Muscle layer of colon (tissue), 2 donors: ENCODE measurements at regions not wholly inside any gene's neighbourhood (a gene's known extent, or its start where the extent isn't known, plus 50 kb on each side); places are given as distances from the start of the nearest gene placed in this dataset.
"Not testable (repeated sequence)": the region's sequence is repeated elsewhere in the genome, so short reads cannot be mapped to it uniquely, and the experiment has no call there.

Experiments
- H3K27ac ChIP-seq: one replicate; pipeline ENCODE4 v1.7.0; 2013; ENCODE audit warnings: low read depth, mild to moderate bottlenecking, low read length, moderate library complexity
- H3K27me3 ChIP-seq, 2 donors: one replicate each; pipeline ENCODE4 v1.7.0; 2013; ENCODE audit warnings: low read length in 2 of 2, mild to moderate bottlenecking in 2 of 2; ENCODE audit not compliant: insufficient read depth in 2 of 2, control insufficient read depth in 1 of 2
- H3K36me3 ChIP-seq: one replicate; pipeline ENCODE4 v1.7.0; 2013; ENCODE audit warnings: mild to moderate bottlenecking, low read length; ENCODE audit not compliant: insufficient read depth
- H3K4me1 ChIP-seq: one replicate; pipeline ENCODE4 v1.7.0; 2013; ENCODE audit warnings: mild to moderate bottlenecking, low read length; ENCODE audit not compliant: insufficient read depth
- H3K4me3 ChIP-seq, 2 donors: one replicate each; pipeline ENCODE4 v1.7.0; 2013; ENCODE audit warnings: low read length in 2 of 2, low read depth in 1 of 2, mild to moderate bottlenecking in 1 of 2, moderate library complexity in 1 of 2
- H3K9ac ChIP-seq: one replicate; pipeline ENCODE4 v1.7.0; 2013; ENCODE audit warnings: low read length
- H3K9me3 ChIP-seq: one replicate; pipeline ENCODE4 v1.7.0; 2013; ENCODE audit warnings: mild to moderate bottlenecking, low read length
- donor health status: abdominal sarcoma.
- donor health status: Adenocarcinoma of cecum.

GRCh38 chr5:123708074-123708806 is 196.3 kb downstream of the CSNK1G3 start:
- no peaks in the 10 kb centered on the region for H3K9me3 ChIP-seq
- H3K9ac ChIP-seq, result no peak overlapping the region
- H3K36me3 ChIP-seq, result no peaks in the 10 kb centered on the region
- no peak overlapping the region for H3K27ac ChIP-seq
- H3K4me1 ChIP-seq, result no peaks in the 10 kb centered on the region
- no peak overlapping the region for H3K4me3 ChIP-seq
- no peaks in the 10 kb centered on the region for H3K27me3 ChIP-seq

DNA sequence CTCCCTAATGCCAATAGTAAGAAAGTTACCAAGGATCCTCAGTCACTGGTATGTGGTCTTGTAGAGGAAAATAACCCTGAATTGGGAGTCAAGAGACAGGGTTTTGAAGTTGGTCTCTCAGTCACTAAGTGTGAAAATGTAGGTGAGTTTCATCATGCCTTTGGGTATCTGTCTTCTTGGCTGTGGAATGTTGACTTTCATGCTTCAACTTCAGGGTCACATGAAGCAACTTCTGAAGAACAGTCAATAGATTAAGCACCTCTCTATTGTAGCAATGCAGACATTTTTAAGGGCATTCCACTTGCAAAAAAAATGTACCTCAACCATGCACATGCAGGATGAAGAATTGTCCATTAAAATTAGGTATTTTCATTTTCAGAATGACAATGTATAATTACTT is 194.6 kb downstream of the CSNK1G3 start:
- no peak overlapping the region for H3K4me3 ChIP-seq
- H3K9me3 ChIP-seq, result no peaks in the 10 kb centered on the region
- peaks cover 3% of the 10 kb centered on the region for H3K4me1 ChIP-seq
- no peak overlapping the region for H3K27ac ChIP-seq
- no peaks in the 10 kb centered on the region for H3K27me3 ChIP-seq
- no peak overlapping the region for H3K9ac ChIP-seq
- no peaks in the 10 kb centered on the region for H3K36me3 ChIP-seq

GRCh38 chr5:123705741-123706140 is 193.8 kb downstream of the CSNK1G3 start:
- peaks cover 10% of the 10 kb centered on the region for H3K4me1 ChIP-seq
- no peak overlapping the region for H3K9ac ChIP-seq
- no peaks in the 10 kb centered on the region for H3K9me3 ChIP-seq
- H3K27ac ChIP-seq, result no peak overlapping the region
- H3K4me3 ChIP-seq, result no peak overlapping the region
- H3K27me3 ChIP-seq, result no peaks in the 10 kb centered on the region
- H3K36me3 ChIP-seq, result no peaks in the 10 kb centered on the region

GRCh38 chr5:123701511-123702200 is 189.7 kb downstream of the CSNK1G3 start:
- Histone ChIP-seq H3K27ac (no peak overlapping the region), H3K4me3 (peak overlapping the region in 1 of 2 donors; percentile 0), H3K4me1 (peaks cover 28% of the 10 kb centered on the region), H3K36me3 (no peaks in the 10 kb centered on the region), H3K9me3 (no peaks in the 10 kb centered on the region), H3K9ac (no peak overlapping the region), H3K27me3 (no peaks in the 10 kb centered on the region)

DNA sequence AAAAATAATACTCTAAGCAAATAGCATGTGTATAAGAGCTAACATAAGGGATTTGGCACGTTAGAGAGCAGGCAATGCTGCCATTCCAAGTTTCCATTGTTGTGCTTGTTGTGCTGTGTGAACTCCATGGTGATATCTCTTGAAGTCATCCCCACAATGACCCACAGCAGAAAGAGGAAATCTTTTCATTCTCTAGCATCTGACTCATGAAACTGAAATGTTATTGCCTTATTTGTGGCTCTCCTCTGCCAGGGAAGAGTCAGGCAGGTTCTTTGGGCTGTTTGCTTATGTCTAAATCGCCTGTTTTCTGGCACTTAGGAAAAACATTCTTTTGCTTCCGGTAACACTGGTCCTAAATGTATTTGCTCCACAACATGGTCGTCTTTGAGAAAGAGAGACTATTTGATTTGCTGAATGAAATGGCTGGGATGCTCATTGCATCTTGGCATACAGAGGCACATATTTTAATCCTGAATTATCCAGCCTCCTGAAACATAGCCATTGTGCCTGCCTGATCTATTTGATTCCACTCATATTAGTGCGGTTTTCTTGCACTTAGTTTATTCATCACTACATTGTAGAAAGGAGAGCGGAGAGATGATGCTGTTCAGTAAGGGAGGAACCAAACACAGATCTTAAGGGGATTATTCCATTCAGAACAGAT is 188.8 kb downstream of the CSNK1G3 start:
- no peak overlapping the region for H3K9ac ChIP-seq
- peak overlapping the region in 1 of 2 donors; percentile 0 for H3K4me3 ChIP-seq
- peaks cover 33% of the 10 kb centered on the region for H3K4me1 ChIP-seq
- H3K9me3 ChIP-seq, result no peaks in the 10 kb centered on the region
- H3K27ac ChIP-seq, result peak overlapping the region; percentile 57
- no peaks in the 10 kb centered on the region for H3K27me3 ChIP-seq
- no peaks in the 10 kb centered on the region for H3K36me3 ChIP-seq

- no peaks in the 10 kb centered on the region for H3K27me3 ChIP-seq
- H3K9me3 ChIP-seq, result no peaks in the 10 kb centered on the region
- no peak overlapping the region for H3K4me3 ChIP-seq
- H3K36me3 ChIP-seq, result no peaks in the 10 kb centered on the region
- H3K27ac ChIP-seq, result no peak overlapping the region
- no peak overlapping the region for H3K9ac ChIP-seq
- peaks cover 33% of the 10 kb centered on the region for H3K4me1 ChIP-seq
These were observed 187.6 kb downstream of the CSNK1G3 start for GRCh38 chr5:123699571-123699970.

GRCh38 chr5:123698937-123699336 is 187.0 kb downstream of the CSNK1G3 start:
- H3K9me3 ChIP-seq, H3K36me3 ChIP-seq, H3K4me3 ChIP-seq, H3K9ac ChIP-seq, H3K27me3 ChIP-seq, H3K27ac ChIP-seq: not testable (repeated sequence)
- peaks cover 33% of the 10 kb centered on the region for H3K4me1 ChIP-seq

DNA sequence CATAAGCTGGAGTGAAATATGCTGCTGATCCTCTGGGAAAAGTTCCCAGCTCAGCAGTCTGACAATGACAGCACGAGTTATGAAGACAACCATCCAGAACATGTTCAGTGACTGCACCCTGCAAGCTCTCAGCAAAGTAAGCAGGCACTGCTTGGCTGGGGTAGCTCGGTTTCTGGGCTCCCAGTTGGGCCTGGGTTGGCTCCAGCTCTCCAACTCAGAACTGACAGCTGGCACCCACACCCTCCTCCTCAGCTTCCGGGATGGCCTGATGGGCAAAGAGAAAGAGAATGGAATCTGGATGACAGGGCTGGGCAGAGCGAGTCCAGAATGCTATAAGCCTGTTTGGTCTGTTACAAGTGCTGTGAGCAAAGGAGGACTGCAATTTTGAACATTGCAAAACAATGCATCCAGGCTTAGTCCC is 185.0 kb downstream of the CSNK1G3 start:
- no peak overlapping the region for H3K4me3 ChIP-seq
- no peak overlapping the region for H3K9ac ChIP-seq
- H3K27me3 ChIP-seq, result no peaks in the 10 kb centered on the region
- H3K27ac ChIP-seq, result peak overlapping the region; percentile 48
- H3K9me3 ChIP-seq, result no peaks in the 10 kb centered on the region
- H3K36me3 ChIP-seq, result no peaks in the 10 kb centered on the region
- peaks cover 33% of the 10 kb centered on the region for H3K4me1 ChIP-seq

- Histone ChIP-seq H3K9me3 (no peaks in the 10 kb centered on the region), H3K27ac (no peak overlapping the region), H3K27me3 (no peaks in the 10 kb centered on the region), H3K4me1 (no peaks in the 10 kb centered on the region), H3K4me3 (no peak overlapping the region), H3K9ac (no peak overlapping the region), H3K36me3 (no peaks in the 10 kb centered on the region)
These were observed 178.8 kb downstream of the CSNK1G3 start for GRCh38 chr5:123690821-123691220.

DNA sequence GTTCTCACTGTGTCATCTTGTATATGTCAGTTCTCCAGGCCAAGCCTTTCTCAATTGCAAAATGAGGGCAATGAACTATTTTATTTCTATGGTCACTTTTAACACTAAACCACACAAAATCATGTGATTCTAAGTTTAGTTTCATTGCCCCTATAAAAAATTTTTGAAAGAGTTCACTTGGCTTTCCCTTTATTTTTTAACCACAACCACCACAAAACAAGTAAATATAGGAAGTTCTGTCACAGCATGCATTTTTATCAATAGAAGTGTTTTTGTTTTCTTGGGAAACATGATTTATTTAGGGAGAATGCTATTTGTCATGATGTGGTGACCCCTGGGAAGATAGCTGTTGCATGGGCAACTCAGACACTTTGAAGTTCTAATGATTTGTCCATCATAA is 169.1 kb downstream of the CSNK1G3 start:
- no peaks in the 10 kb centered on the region for H3K36me3 ChIP-seq
- no peak overlapping the region for H3K27ac ChIP-seq
- H3K9me3 ChIP-seq, result peaks cover 9% of the 10 kb centered on the region
- H3K9ac ChIP-seq, result no peak overlapping the region
- H3K27me3 ChIP-seq, result no peaks in the 10 kb centered on the region
- H3K4me3 ChIP-seq, result no peak overlapping the region
- H3K4me1 ChIP-seq, result no peaks in the 10 kb centered on the region

DNA sequence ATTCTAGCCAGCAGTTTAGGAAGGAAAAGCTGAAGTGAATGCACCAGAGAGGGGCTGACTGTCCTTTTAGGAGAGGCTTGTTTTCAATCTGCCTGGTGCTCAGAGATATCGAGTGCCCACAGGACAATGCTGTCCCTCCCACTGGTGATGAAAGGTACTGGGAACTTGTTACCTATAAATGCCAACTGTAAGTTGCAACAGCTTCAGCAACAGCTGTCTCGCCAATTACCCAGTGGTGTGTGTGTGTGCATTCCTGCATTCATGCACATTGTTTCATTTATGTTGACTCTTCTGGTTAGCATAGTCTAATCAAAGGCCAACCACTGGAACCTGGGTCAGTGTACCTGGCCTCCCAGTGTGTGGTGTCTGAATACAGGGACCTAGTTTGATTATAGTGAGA is 161.1 kb downstream of the CSNK1G3 start:
- H3K9ac ChIP-seq, result no peak overlapping the region
- no peak overlapping the region for H3K4me3 ChIP-seq
- no peaks in the 10 kb centered on the region for H3K36me3 ChIP-seq
- H3K27ac ChIP-seq, result no peak overlapping the region
- peaks cover 12% of the 10 kb centered on the region for H3K4me1 ChIP-seq
- no peaks in the 10 kb centered on the region for H3K9me3 ChIP-seq
- H3K27me3 ChIP-seq, result no peaks in the 10 kb centered on the region
